Bronchial epithelial cell (primary cell): ENCODE measurements at regions not wholly inside any gene's neighbourhood (a gene's known extent, or its start where the extent isn't known, plus 50 kb on each side); places are given as distances from the start of the nearest gene placed in this dataset.

Source experiments
- DNase-seq: peaks from one replicate; pipeline ENCODE4 v3.0.0-alpha.2; 2010; ENCODE audit warnings: low read depth
- FAIRE-seq: peaks from 2 replicates; lab custom pipeline; 2011; peaks lifted over from hg19 to GRCh38; lab: Jason Lieb, UNC
- H3K27me3 ChIP-seq: 2 replicates; pipeline ENCODE4 v1.5.1; 2011; ENCODE audit warnings: low read length; ENCODE audit not compliant: control insufficient read depth, insufficient read depth
- H3K36me3 ChIP-seq: 2 replicates; pipeline ENCODE4 v1.5.1; 2011; ENCODE audit warnings: low read length; ENCODE audit not compliant: control insufficient read depth, insufficient read depth
- H3K4me3 ChIP-seq: 2 replicates; pipeline ENCODE4 v1.5.1; 2011; ENCODE audit warnings: mild to moderate bottlenecking, low read depth, low read length, control low read depth
- CTCF ChIP-seq: IDR thresholded peaks from 2 replicates; pipeline ENCODE4 v1.5.1; 2011; ENCODE audit warnings: mild to moderate bottlenecking, moderate library complexity, low read length, control low read depth, inconsistent platforms; ENCODE audit not compliant: insufficient read depth, severe bottlenecking

GRCh38 chr1:240019524-240019923, 72.2 kb upstream of the FMN2 start:
- FAIRE-seq: no peak
- TF ChIP-seq CTCF: no peak
- no peaks in the 10 kb centered on the region for H3K36me3 ChIP-seq

GRCh38 chr1:240020871-240021270, 70.8 kb upstream of the FMN2 start:
- no peak for FAIRE-seq
- Histone ChIP-seq H3K4me3 (no peak overlapping the region), H3K36me3 (no peaks in the 10 kb centered on the region)

More at GRCh38 chr1:240019524-240019923, 72.2 kb upstream of the FMN2 start:
- Histone ChIP-seq H3K4me3 (no peak overlapping the region), H3K27me3 (no peaks in the 10 kb centered on the region)
- DNase-seq: no peak

GRCh38 chr1:240021709-240022108, 70.0 kb upstream of the FMN2 start:
- Histone ChIP-seq H3K27me3 (no peaks in the 10 kb centered on the region), H3K36me3 (no peaks in the 10 kb centered on the region), H3K4me3 (no peak overlapping the region)
- DNase-seq (no peak), FAIRE-seq (no peak)
- TF ChIP-seq CTCF: no peak

More at GRCh38 chr1:240020871-240021270, 70.8 kb upstream of the FMN2 start:
- TF ChIP-seq CTCF: no peak
- H3K27me3 ChIP-seq: no peaks in the 10 kb centered on the region
- DNase-seq: no peak

GRCh38 chr1:240027059-240027462, 64.6 kb upstream of the FMN2 start:
- Histone ChIP-seq H3K4me3 (no peak overlapping the region), H3K27me3 (no peaks in the 10 kb centered on the region), H3K36me3 (no peaks in the 10 kb centered on the region)
- peak; percentile 68 for TF ChIP-seq CTCF
- peak; percentile 29 for DNase-seq
- FAIRE-seq: no peak

GRCh38 chr1:240029418-240029817, 62.3 kb upstream of the FMN2 start:
- DNase-seq (no peak), FAIRE-seq (no peak)
- Histone ChIP-seq H3K4me3 (no peak overlapping the region), H3K36me3 (no peaks in the 10 kb centered on the region), H3K27me3 (no peaks in the 10 kb centered on the region)
- TF ChIP-seq CTCF: no peak

- no peak overlapping the region for H3K4me3 ChIP-seq
- no peaks in the 10 kb centered on the region for H3K36me3 ChIP-seq
- TF ChIP-seq CTCF: no peak
- no peak for FAIRE-seq
- no peak for DNase-seq
- no peaks in the 10 kb centered on the region for H3K27me3 ChIP-seq
These were observed 61.4 kb upstream of the FMN2 start for GRCh38 chr1:240030236-240030635.
